Activated naive CD4-positive, alpha-beta T cell treated with anti-CD3 and anti-CD28 coated beads, Interleukin-2, amount 50 U/mL, for 72 hours (primary cell): ENCODE measurements at regions not wholly inside any gene's neighbourhood (a gene's known extent, or its start where the extent isn't known, plus 50 kb on each side); places are given as distances from the start of the nearest gene placed in this dataset.
"Not testable (repeated sequence)": the region's sequence is repeated elsewhere in the genome, so short reads cannot be mapped to it uniquely, and the experiment has no call there.

ENCODE experiments used
- ATAC-seq, 2 donors: fragments of 150-1000 bp; cut with Tn5 transposase; 2 replicates each; pipeline ENCODE4 v1.10.0; 2021; ENCODE audit warnings: mild to moderate bottlenecking in 2 of 2, moderate library complexity in 2 of 2
- DNase-seq, 2 donors: peaks; one replicate each; pipeline ENCODE4 v3.0.0; 2021 to 2022; ENCODE audit warnings: low spot score in 2 of 2
- H3K27ac Mint-ChIP-seq, 2 donors: one replicate each; pipeline ENCODE4 v1.8.0; 2022; ENCODE audit warnings: mild to moderate bottlenecking in 2 of 2, mixed read lengths in 2 of 2
- H3K36me3 Mint-ChIP-seq, 2 donors: one replicate each; pipeline ENCODE4 v1.8.0; 2022; ENCODE audit warnings: mixed read lengths in 2 of 2
- H3K9me3 Mint-ChIP-seq, 2 donors: one replicate each; pipeline ENCODE4 v1.8.0; 2022; ENCODE audit warnings: mixed read lengths in 2 of 2

DNA sequence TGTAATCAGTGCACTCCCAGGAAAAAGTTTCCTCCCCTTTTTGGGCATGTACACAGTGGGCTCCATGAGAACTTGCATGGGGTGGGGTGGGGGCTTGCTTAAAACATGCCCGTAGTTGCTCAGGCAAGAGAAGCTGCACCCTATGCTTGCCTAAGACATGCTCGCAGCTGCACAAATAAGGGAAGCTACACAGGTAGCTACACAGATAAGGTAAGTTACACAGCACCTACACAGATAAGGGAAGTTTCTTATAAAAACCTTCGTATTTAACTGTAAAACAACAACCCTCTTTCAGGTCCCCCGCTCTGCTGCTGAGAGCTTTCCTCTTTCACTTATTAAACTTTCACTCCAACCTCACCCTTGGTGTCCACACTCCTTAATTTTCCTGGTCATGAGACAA lies 105.4 kb downstream of the TRIM69 start:
- not testable (repeated sequence) for H3K27ac Mint-ChIP-seq, ATAC-seq, DNase-seq

GRCh38 chr15:44842883-44843282 lies 106.6 kb downstream of the TRIM69 start:
- not testable (repeated sequence) for H3K9me3 Mint-ChIP-seq, DNase-seq, H3K36me3 Mint-ChIP-seq, ATAC-seq, H3K27ac Mint-ChIP-seq

More for the DNA sequence above, 105.4 kb downstream of the TRIM69 start:
- not testable (repeated sequence) for H3K9me3 Mint-ChIP-seq, H3K36me3 Mint-ChIP-seq

- H3K9me3 Mint-ChIP-seq, DNase-seq, ATAC-seq, H3K36me3 Mint-ChIP-seq, H3K27ac Mint-ChIP-seq: not testable (repeated sequence)
Observed at GRCh38 chr15:44844936-44845335, 108.6 kb downstream of the TRIM69 start.

DNA sequence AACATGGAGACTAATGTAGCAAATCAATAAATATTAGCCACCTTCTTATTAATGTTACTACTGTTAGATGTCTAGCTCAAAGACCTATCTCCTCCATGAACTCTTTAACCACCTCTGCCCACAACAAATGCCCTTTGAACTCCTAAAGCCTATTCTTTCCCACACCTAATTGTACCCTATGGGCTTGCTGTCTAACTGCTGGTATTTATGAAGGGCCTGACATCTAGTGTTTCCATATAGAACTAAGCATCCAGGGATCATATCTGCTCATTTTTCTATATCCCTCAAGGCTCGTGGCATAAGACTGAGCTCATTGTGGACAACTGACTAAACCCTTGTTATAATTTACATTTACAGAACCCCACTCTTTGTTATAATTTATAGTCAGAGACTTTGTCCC lies 109.8 kb downstream of the TRIM69 start:
- not testable (repeated sequence) for H3K36me3 Mint-ChIP-seq, H3K27ac Mint-ChIP-seq, DNase-seq, H3K9me3 Mint-ChIP-seq, ATAC-seq

DNA sequence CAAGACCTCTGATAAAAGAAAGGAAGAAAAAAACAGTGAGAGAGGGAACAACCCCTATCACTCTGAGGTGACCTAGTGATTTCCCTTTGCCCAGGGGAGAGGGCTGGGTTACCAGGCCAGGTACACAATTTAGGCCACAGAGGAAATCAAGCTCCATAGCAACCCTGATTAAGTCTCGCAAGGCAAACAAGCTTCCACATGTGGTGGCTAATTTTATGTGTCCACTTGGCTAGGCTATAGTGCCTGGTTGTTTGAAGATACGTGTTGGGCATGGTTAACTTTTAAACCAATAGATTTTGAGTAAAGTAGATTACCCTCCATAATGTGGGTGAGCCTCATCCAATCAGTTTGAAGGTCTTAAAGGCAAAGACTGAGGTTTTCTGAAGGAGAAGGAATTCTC lies 108.9 kb upstream of the TERB2 start:
- not testable (repeated sequence) for H3K27ac Mint-ChIP-seq, DNase-seq, H3K9me3 Mint-ChIP-seq, H3K36me3 Mint-ChIP-seq, ATAC-seq

- H3K27ac Mint-ChIP-seq, DNase-seq, ATAC-seq, H3K36me3 Mint-ChIP-seq, H3K9me3 Mint-ChIP-seq: not testable (repeated sequence)
Observed at GRCh38 chr15:44848859-44849258, 107.6 kb upstream of the TERB2 start.

GRCh38 chr15:44849701-44850403 lies 106.6 kb upstream of the TERB2 start:
- not testable (repeated sequence) for DNase-seq, H3K27ac Mint-ChIP-seq, ATAC-seq, H3K36me3 Mint-ChIP-seq, H3K9me3 Mint-ChIP-seq

GRCh38 chr15:44853304-44853950 lies 103.1 kb upstream of the TERB2 start:
- H3K27ac Mint-ChIP-seq, result not testable (repeated sequence)

DNA sequence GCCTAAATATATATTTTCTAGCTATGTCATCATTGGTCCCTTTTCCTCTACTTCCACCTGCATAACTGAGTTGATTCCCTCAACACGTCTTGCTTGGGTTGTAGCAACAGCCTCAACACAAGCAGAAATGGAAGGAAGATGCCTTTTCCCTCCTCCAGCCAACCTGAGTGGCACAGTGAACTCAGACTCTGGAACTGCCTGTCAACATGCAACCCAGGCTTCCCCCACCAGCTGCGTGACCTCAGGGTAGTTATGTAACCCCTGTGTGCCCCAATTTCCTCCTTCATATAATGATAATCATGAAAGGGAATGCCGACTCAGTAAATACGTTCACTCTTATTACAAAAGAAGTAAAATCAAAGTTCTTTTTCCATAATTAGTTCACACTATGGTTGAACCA lies 101.8 kb upstream of the TERB2 start:
- DNase-seq, H3K27ac Mint-ChIP-seq, ATAC-seq, H3K9me3 Mint-ChIP-seq, H3K36me3 Mint-ChIP-seq: not testable (repeated sequence)

More at GRCh38 chr15:44853304-44853950, 103.1 kb upstream of the TERB2 start:
- DNase-seq (peak; percentile 61 to 81), ATAC-seq (peak; percentile 90)
- H3K9me3 Mint-ChIP-seq, H3K36me3 Mint-ChIP-seq: not testable (repeated sequence)

- not testable (repeated sequence) for H3K36me3 Mint-ChIP-seq, ATAC-seq, H3K27ac Mint-ChIP-seq, DNase-seq, H3K9me3 Mint-ChIP-seq
Observed at GRCh38 chr15:44856284-44856683, 100.2 kb upstream of the TERB2 start.

GRCh38 chr15:44857164-44857710 lies 99.2 kb upstream of the TERB2 start:
- not testable (repeated sequence) for ATAC-seq, DNase-seq, H3K27ac Mint-ChIP-seq, H3K36me3 Mint-ChIP-seq, H3K9me3 Mint-ChIP-seq

GRCh38 chr15:44859088-44859487 lies 97.4 kb upstream of the TERB2 start:
- not testable (repeated sequence) for H3K27ac Mint-ChIP-seq, DNase-seq, ATAC-seq, H3K36me3 Mint-ChIP-seq, H3K9me3 Mint-ChIP-seq

DNA sequence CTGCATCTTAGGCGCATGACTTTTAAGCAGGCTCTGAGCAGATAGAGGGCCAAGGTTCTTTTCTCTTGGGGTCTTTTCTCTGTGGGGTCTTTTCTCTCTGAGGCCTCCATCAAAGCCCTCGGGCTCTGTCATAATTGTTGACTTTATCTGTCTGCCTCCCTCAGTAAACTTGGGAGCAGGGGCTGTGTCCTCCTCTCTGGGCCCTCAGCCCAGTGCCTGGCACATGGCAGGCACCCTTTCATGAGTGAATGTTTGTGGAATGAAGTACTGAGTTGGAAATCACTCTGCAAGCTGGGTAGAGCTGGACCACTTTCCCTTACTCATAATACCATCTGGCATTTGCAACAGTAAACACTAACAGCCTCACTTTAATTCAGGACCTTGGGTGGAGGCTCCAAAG lies 96.3 kb upstream of the TERB2 start:
- ATAC-seq, H3K9me3 Mint-ChIP-seq, H3K36me3 Mint-ChIP-seq, DNase-seq, H3K27ac Mint-ChIP-seq: not testable (repeated sequence)

DNA sequence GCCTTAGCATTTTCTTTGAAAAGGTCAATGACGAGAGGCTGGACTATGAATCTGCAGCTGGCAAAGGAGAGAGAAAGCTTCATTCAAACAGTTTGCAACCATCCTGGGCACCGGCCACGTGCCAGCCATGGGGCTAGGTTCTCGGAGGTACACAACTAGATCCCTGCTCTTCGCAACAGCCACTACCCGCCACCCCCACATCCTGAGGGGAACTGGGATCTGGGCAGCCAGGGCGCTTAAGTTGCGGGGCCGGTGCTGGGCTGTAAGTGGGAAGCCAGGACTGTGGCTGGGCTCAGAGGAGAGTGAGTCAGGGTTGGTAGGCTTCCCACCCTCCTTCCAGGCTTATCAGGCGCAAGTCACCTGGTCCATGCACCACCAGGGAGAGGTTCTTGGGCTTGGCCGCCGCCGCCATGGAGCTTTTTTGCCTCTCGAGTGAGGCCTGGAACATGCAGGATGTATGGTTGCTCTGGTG lies 95.0 kb upstream of the TERB2 start:
- ATAC-seq, result no peak
- Mint-ChIP-seq H3K27ac (no peak overlapping the region), H3K9me3 (peaks cover 7% of the 10 kb centered on the region in 2 donors), H3K36me3 (peaks cover 0 to 9% of the 10 kb centered on the region in 2 donors)
- no peak for DNase-seq

GRCh38 chr15:44861917-44862316 lies 94.6 kb upstream of the TERB2 start:
- Mint-ChIP-seq H3K9me3 (peaks cover 7 to 9% of the 10 kb centered on the region in 2 donors), H3K27ac (no peak overlapping the region), H3K36me3 (peaks cover 0 to 9% of the 10 kb centered on the region in 2 donors)
- DNase-seq (no peak), ATAC-seq (no peak)

DNA sequence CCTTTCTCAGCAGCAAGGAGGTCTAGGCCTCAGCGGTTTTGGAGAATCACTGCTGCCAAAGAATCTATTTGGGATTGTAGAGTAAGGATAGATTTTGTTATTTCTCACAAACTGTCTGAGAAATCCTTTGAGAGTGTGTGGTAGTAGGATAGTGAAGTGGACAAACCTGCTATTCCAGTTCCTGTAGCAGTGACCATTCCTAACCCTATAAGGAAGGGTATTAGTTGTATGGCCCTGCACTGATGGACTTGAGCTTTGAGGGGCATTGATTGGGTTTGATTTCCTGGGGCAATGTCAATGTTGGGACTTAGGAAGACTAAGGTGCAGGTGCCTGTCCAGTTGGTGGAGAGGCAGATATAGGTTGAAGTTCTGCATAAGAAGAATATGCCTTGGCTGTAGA lies 93.6 kb upstream of the TERB2 start:
- not testable (repeated sequence) for ATAC-seq, H3K27ac Mint-ChIP-seq, DNase-seq, H3K36me3 Mint-ChIP-seq
- H3K9me3 Mint-ChIP-seq, result peaks cover 7 to 13% of the 10 kb centered on the region in 2 donors

DNA sequence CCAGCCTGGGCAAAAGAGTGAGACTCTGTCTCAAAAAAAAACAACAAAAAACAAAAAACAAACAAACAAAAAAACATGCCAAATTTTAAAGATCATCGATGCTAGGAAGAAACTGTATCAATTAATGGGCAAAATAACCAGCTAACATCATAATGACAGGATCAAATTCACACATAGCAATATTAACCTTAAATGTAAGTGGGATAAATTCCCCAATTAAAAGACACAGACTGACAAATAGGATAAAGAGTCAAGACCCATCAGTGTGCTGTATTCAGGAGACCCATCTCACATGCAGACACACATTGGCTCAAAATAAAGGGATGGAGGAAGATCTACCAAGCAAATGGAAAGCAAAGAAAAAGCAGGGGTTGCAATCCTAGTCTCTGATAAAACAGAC lies 88.4 kb upstream of the TERB2 start:
- not testable (repeated sequence) for ATAC-seq, H3K27ac Mint-ChIP-seq, DNase-seq, H3K36me3 Mint-ChIP-seq
- peaks cover 8 to 12% of the 10 kb centered on the region in 2 donors for H3K9me3 Mint-ChIP-seq
